OCI-LY3 (cell line): ENCODE measurements at regions not wholly inside any gene's neighbourhood (a gene's known extent, or its start where the extent isn't known, plus 50 kb on each side); places are given as distances from the start of the nearest gene placed in this dataset.

ENCODE experiments used
- EZH2phosphoT487 ChIP-seq: fragments of 200-600 bp; shearing (Covaris generic); IDR thresholded peaks from 2 replicates; pipeline ENCODE4 v1.6.1; 2018; ENCODE audit warnings: antibody characterized with exemption, mixed run types, low read depth
- TF ChIP-seq, protein P1 (sequence below): fragments of 200-600, 300-600 bp; sonication (generic); IDR thresholded peaks from 2 replicates; pipeline ENCODE4 v1.5.1; 2014; ENCODE audit warnings: antibody characterized with exemption, low read length, low read depth

DNA sequence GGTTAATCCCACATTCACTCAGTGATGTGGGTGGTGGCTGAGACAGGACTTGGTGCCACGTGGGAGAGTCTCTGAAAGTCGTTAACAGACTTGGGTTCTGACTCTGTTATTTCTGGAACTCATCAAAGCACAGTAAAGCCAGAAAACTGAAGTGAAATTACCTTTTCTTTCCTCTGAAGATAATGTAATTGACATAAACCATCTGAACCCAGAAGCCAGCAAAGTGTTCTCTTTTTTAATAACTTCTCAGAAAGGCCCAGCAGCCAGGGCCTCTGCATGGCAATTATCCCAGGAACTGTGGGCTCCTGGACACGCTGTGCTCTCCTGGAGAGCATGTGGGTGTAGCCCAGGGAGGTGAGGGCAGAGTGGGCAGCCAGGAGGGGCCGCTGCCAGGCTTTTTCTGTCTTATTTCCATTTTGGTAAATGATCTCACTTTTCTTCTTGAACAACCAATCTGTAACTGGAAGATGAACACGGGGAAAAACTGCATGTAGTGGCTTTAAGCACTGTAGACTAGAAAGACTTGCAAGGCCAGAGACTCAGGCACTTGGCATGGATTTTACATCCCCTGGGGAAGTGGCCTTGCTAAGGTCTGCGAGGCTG, 444.1 kb upstream of the TMEM132C start:
- TF ChIP-seq, protein P1, sequence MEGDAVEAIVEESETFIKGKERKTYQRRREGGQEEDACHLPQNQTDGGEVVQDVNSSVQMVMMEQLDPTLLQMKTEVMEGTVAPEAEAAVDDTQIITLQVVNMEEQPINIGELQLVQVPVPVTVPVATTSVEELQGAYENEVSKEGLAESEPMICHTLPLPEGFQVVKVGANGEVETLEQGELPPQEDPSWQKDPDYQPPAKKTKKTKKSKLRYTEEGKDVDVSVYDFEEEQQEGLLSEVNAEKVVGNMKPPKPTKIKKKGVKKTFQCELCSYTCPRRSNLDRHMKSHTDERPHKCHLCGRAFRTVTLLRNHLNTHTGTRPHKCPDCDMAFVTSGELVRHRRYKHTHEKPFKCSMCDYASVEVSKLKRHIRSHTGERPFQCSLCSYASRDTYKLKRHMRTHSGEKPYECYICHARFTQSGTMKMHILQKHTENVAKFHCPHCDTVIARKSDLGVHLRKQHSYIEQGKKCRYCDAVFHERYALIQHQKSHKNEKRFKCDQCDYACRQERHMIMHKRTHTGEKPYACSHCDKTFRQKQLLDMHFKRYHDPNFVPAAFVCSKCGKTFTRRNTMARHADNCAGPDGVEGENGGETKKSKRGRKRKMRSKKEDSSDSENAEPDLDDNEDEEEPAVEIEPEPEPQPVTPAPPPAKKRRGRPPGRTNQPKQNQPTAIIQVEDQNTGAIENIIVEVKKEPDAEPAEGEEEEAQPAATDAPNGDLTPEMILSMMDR: no peak
- no peak for TF ChIP-seq EZH2phosphoT487
